Immature natural killer cell (primary cell): ENCODE measurements at regions not wholly inside any gene's neighbourhood (a gene's known extent, or its start where the extent isn't known, plus 50 kb on each side); places are given as distances from the start of the nearest gene placed in this dataset.

Experiments used
- DNase-seq, 3 donors: peaks; one replicate each; pipeline ENCODE4 v3.0.0; 2022; ENCODE audit warnings: mixed read lengths in 1 of 3
- H3K27ac Mint-ChIP-seq, 6 donors: one replicate each; pipeline ENCODE4 v1.8.0; 2020; ENCODE audit warnings: mixed read lengths in 6 of 6, mild to moderate bottlenecking in 5 of 6, inconsistent platforms in 4 of 6, moderate library complexity in 3 of 6
- H3K27me3 Mint-ChIP-seq, 3 donors: one replicate each; pipeline ENCODE4 v1.8.0; 2020 to 2021; ENCODE audit warnings: low read depth in 3 of 3, mild to moderate bottlenecking in 3 of 3, mixed read lengths in 3 of 3, moderate library complexity in 3 of 3, inconsistent platforms in 1 of 3
- H3K36me3 Mint-ChIP-seq, 3 donors: one replicate each; pipeline ENCODE4 v1.8.0; 2020; ENCODE audit warnings: mixed read lengths in 3 of 3, inconsistent platforms in 2 of 3, mild to moderate bottlenecking in 2 of 3
- H3K4me1 Mint-ChIP-seq, 2 donors: one replicate each; pipeline ENCODE4 v1.8.0; 2020; ENCODE audit warnings: inconsistent platforms in 2 of 2, mild to moderate bottlenecking in 2 of 2, mixed read lengths in 2 of 2, moderate library complexity in 1 of 2
- H3K4me3 Mint-ChIP-seq, 5 donors: one replicate each; pipeline ENCODE4 v1.8.0; 2020; ENCODE audit warnings: mild to moderate bottlenecking in 5 of 5, mixed read lengths in 5 of 5, inconsistent platforms in 3 of 5, moderate library complexity in 3 of 5
- H3K9me3 Mint-ChIP-seq, 6 donors: one replicate each; pipeline ENCODE4 v1.8.0; 2020; ENCODE audit warnings: mild to moderate bottlenecking in 6 of 6, mixed read lengths in 6 of 6, inconsistent platforms in 4 of 6, moderate library complexity in 3 of 6

GRCh38 chr18:10009321-10010144, 95.7 kb downstream of the VAPA start:
- H3K27me3 Mint-ChIP-seq: peaks cover 0 to 2% (median 2%) of the 10 kb centered on the region in 3 donors
- no peak for DNase-seq
- no peaks in the 10 kb centered on the region for H3K36me3 Mint-ChIP-seq
- H3K4me3 Mint-ChIP-seq: no peak overlapping the region
- H3K27ac Mint-ChIP-seq: no peak overlapping the region
- no peaks in the 10 kb centered on the region for H3K9me3 Mint-ChIP-seq
- H3K4me1 Mint-ChIP-seq: no peaks in the 10 kb centered on the region

- Mint-ChIP-seq H3K36me3 (no peaks in the 10 kb centered on the region), H3K9me3 (no peaks in the 10 kb centered on the region), H3K27me3 (peaks cover 0 to 2% (median 2%) of the 10 kb centered on the region in 3 donors), H3K4me3 (no peak overlapping the region), H3K27ac (no peak overlapping the region), H3K4me1 (no peaks in the 10 kb centered on the region)
- DNase-seq: no peak
Observed at GRCh38 chr18:10010611-10011015, 96.8 kb downstream of the VAPA start.

GRCh38 chr18:10011061-10011460, 97.2 kb downstream of the VAPA start:
- Mint-ChIP-seq H3K4me1 (no peaks in the 10 kb centered on the region), H3K27ac (no peak overlapping the region), H3K9me3 (no peaks in the 10 kb centered on the region), H3K27me3 (peaks cover 0 to 2% (median 2%) of the 10 kb centered on the region in 3 donors), H3K36me3 (no peaks in the 10 kb centered on the region), H3K4me3 (no peak overlapping the region)
- DNase-seq: no peak

GRCh38 chr18:10011751-10012150, 97.9 kb downstream of the VAPA start:
- no peaks in the 10 kb centered on the region for H3K9me3 Mint-ChIP-seq
- no peaks in the 10 kb centered on the region for H3K36me3 Mint-ChIP-seq
- H3K4me3 Mint-ChIP-seq: no peak overlapping the region
- H3K27ac Mint-ChIP-seq: no peak overlapping the region
- DNase-seq: no peak
- H3K4me1 Mint-ChIP-seq: peaks cover 0 to 2% of the 10 kb centered on the region in 2 donors
- peaks cover 0 to 2% (median 2%) of the 10 kb centered on the region in 3 donors for H3K27me3 Mint-ChIP-seq

- Mint-ChIP-seq H3K36me3 (no peaks in the 10 kb centered on the region), H3K4me1 (peaks cover 0 to 4% of the 10 kb centered on the region in 2 donors), H3K9me3 (no peaks in the 10 kb centered on the region), H3K4me3 (no peak overlapping the region), H3K27me3 (peaks cover 1 to 2% (median 2%) of the 10 kb centered on the region in 3 donors), H3K27ac (no peak overlapping the region)
- no peak for DNase-seq
Observed at GRCh38 chr18:10012526-10012925, 98.7 kb downstream of the VAPA start.

GRCh38 chr18:10013621-10014543, 100.1 kb downstream of the VAPA start:
- H3K4me1 Mint-ChIP-seq: peaks cover 0 to 4% of the 10 kb centered on the region in 2 donors
- no peak for DNase-seq
- no peak overlapping the region for H3K27ac Mint-ChIP-seq
- H3K36me3 Mint-ChIP-seq: no peaks in the 10 kb centered on the region
- peaks cover 1 to 2% (median 1%) of the 10 kb centered on the region in 3 donors for H3K27me3 Mint-ChIP-seq
- no peak overlapping the region for H3K4me3 Mint-ChIP-seq
- no peaks in the 10 kb centered on the region for H3K9me3 Mint-ChIP-seq

- no peaks in the 10 kb centered on the region for H3K36me3 Mint-ChIP-seq
- no peak overlapping the region for H3K4me3 Mint-ChIP-seq
- no peak overlapping the region for H3K27ac Mint-ChIP-seq
- H3K27me3 Mint-ChIP-seq: peaks cover 0 to 2% (median 1%) of the 10 kb centered on the region in 3 donors
- H3K9me3 Mint-ChIP-seq: no peaks in the 10 kb centered on the region
- no peak for DNase-seq
- H3K4me1 Mint-ChIP-seq: peaks cover 0 to 4% of the 10 kb centered on the region in 2 donors
Observed at GRCh38 chr18:10015288-10015701, 101.5 kb downstream of the VAPA start.

- Mint-ChIP-seq H3K9me3 (no peaks in the 10 kb centered on the region), H3K4me3 (no peak overlapping the region), H3K27ac (no peak overlapping the region), H3K36me3 (no peaks in the 10 kb centered on the region), H3K4me1 (peaks cover 0 to 4% of the 10 kb centered on the region in 2 donors), H3K27me3 (peaks cover 0 to 2% (median 1%) of the 10 kb centered on the region in 3 donors)
- no peak for DNase-seq
Observed at GRCh38 chr18:10015941-10016819, 102.4 kb downstream of the VAPA start.

GRCh38 chr18:10017043-10017442, 103.2 kb downstream of the VAPA start:
- no peaks in the 10 kb centered on the region for H3K9me3 Mint-ChIP-seq
- peaks cover 0 to 4% of the 10 kb centered on the region in 2 donors for H3K4me1 Mint-ChIP-seq
- H3K27me3 Mint-ChIP-seq: peaks cover 0 to 2% (median 1%) of the 10 kb centered on the region in 3 donors
- H3K27ac Mint-ChIP-seq: no peak overlapping the region
- H3K36me3 Mint-ChIP-seq: no peaks in the 10 kb centered on the region
- no peak for DNase-seq
- no peak overlapping the region for H3K4me3 Mint-ChIP-seq

GRCh38 chr18:10018289-10018688, 104.5 kb downstream of the VAPA start:
- peaks cover 0 to 1% (median 0%) of the 10 kb centered on the region in 3 donors for H3K27me3 Mint-ChIP-seq
- no peak overlapping the region for H3K4me3 Mint-ChIP-seq
- no peaks in the 10 kb centered on the region for H3K36me3 Mint-ChIP-seq
- no peak overlapping the region for H3K27ac Mint-ChIP-seq
- peaks cover 0 to 4% of the 10 kb centered on the region in 2 donors for H3K4me1 Mint-ChIP-seq
- DNase-seq: no peak
- no peaks in the 10 kb centered on the region for H3K9me3 Mint-ChIP-seq

GRCh38 chr18:10020171-10020570, 106.4 kb downstream of the VAPA start:
- no peak overlapping the region for H3K27ac Mint-ChIP-seq
- no peaks in the 10 kb centered on the region for H3K36me3 Mint-ChIP-seq
- H3K4me3 Mint-ChIP-seq: no peak overlapping the region
- no peaks in the 10 kb centered on the region for H3K9me3 Mint-ChIP-seq
- peaks cover 0 to 4% (median 1%) of the 10 kb centered on the region in 3 donors for H3K27me3 Mint-ChIP-seq
- H3K4me1 Mint-ChIP-seq: peaks cover 0 to 4% of the 10 kb centered on the region in 2 donors
- DNase-seq: no peak

GRCh38 chr18:10022365-10022764, 108.5 kb downstream of the VAPA start:
- H3K4me1 Mint-ChIP-seq: no peaks in the 10 kb centered on the region
- no peaks in the 10 kb centered on the region for H3K9me3 Mint-ChIP-seq
- no peak overlapping the region for H3K27ac Mint-ChIP-seq

GRCh38 chr18:10023853-10024570, 110.2 kb downstream of the VAPA start:
- Mint-ChIP-seq H3K9me3 (no peaks in the 10 kb centered on the region), H3K4me3 (no peak overlapping the region), H3K27me3 (peaks cover 0 to 4% (median 0%) of the 10 kb centered on the region in 3 donors), H3K4me1 (no peaks in the 10 kb centered on the region), H3K27ac (no peak overlapping the region), H3K36me3 (no peaks in the 10 kb centered on the region)
- no peak for DNase-seq

More at GRCh38 chr18:10022365-10022764, 108.5 kb downstream of the VAPA start:
- Mint-ChIP-seq H3K27me3 (peaks cover 0 to 4% (median 1%) of the 10 kb centered on the region in 3 donors), H3K4me3 (no peak overlapping the region), H3K36me3 (no peaks in the 10 kb centered on the region)
- DNase-seq: no peak
